ENCODE measurements at regions not wholly inside any gene's neighbourhood (a gene's known extent, or its start where the extent isn't known, plus 50 kb on each side); places are given as distances from the start of the nearest gene placed in this dataset.

GRCh38 chr6:140069576-140069975 is 695.1 kb upstream of the CITED2 start:
- in situ Hi-C loops (cut with MboI; ENCODE audit: low pct_unique_long_range_greater_than_20kb, low sequenced_read_pairs, unreplicated experiment): no loop called here
- DNase-seq (ENCODE audit: low spot score): no peak
- TF ChIP-seq CTCF (IDR thresholded peaks at IDR 0.05; ENCODE audit: extremely low read depth, insufficient read depth, missing control alignments): no peak

DNA sequence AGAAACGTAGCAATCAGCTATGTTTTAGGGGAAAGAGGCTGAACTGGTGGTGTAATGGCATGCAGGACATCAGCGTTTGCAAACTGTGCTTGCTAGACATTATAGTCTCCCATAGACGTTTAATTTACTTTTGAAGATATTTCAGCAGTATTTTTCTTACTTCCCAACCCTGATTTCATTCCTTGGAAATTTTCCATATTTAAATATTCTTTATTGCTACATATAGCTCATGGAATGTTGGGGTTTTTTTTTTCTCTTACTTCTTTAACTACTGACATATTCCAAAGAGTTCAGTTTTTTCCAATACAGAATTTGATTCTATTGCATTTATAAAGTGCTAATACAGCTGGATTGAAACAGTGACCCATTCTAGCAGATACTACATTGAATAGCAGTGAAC is 694.4 kb upstream of the CITED2 start:
- in situ Hi-C loops (cut with MboI; ENCODE audit: low pct_unique_long_range_greater_than_20kb, low sequenced_read_pairs, unreplicated experiment): no loop called here
- no peak for DNase-seq (ENCODE audit: low spot score)
- TF ChIP-seq CTCF (IDR thresholded peaks at IDR 0.05; ENCODE audit: extremely low read depth, insufficient read depth, missing control alignments): no peak

DNA sequence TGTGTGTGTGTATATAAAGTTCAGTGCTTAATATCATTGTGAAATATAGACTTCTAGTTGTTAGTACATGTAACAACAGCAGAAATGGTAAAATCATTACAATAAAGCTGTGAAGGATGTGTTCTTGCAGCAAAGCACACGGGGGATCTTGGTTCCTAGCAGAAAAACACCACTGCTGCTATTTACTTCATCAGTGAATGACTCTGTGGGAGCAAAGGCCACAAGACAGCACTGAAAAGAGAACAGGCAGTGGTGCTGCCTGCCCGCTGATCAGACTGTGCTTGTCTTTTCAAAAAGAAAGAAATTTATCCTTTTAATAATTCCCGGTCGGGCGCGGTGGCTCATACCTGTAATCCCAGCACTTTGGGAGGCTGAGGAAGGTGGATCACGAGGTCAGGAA is 689.9 kb upstream of the CITED2 start:
- no peak for DNase-seq (ENCODE audit: low spot score)
- no peak for TF ChIP-seq CTCF (IDR thresholded peaks at IDR 0.05; ENCODE audit: extremely low read depth, insufficient read depth, missing control alignments)
- in situ Hi-C loops (cut with MboI; ENCODE audit: low pct_unique_long_range_greater_than_20kb, low sequenced_read_pairs, unreplicated experiment): no loop called here

DNA sequence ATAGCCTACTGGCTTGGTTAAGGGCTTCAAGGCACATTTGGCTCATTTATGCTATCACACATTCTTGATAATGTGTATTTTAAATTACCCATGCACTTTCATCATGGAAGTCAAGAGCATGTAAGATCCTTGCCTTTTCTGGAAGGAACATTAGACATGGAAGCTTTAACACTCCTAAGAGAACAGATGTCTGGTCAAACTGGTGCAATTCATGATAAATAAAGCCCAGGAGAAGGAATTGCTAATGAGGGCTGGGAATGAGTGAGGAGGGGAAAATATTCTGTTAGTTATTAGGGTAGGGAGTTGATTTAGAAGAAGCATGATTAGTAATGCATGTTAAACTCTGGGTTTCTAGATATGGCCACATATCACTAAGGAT is 688.6 kb upstream of the CITED2 start:
- in situ Hi-C loops (cut with MboI; ENCODE audit: low pct_unique_long_range_greater_than_20kb, low sequenced_read_pairs, unreplicated experiment): no loop called here
- no peak for TF ChIP-seq CTCF (IDR thresholded peaks at IDR 0.05; ENCODE audit: extremely low read depth, insufficient read depth, missing control alignments)
- DNase-seq (ENCODE audit: low spot score): no peak

- in situ Hi-C loops (cut with MboI; ENCODE audit: low pct_unique_long_range_greater_than_20kb, low sequenced_read_pairs, unreplicated experiment): no loop called here
- TF ChIP-seq CTCF (IDR thresholded peaks at IDR 0.05; ENCODE audit: extremely low read depth, insufficient read depth, missing control alignments): no peak
- DNase-seq (ENCODE audit: low spot score): no peak
Observed at GRCh38 chr6:140062043-140063020, 687.9 kb upstream of the CITED2 start.

DNA sequence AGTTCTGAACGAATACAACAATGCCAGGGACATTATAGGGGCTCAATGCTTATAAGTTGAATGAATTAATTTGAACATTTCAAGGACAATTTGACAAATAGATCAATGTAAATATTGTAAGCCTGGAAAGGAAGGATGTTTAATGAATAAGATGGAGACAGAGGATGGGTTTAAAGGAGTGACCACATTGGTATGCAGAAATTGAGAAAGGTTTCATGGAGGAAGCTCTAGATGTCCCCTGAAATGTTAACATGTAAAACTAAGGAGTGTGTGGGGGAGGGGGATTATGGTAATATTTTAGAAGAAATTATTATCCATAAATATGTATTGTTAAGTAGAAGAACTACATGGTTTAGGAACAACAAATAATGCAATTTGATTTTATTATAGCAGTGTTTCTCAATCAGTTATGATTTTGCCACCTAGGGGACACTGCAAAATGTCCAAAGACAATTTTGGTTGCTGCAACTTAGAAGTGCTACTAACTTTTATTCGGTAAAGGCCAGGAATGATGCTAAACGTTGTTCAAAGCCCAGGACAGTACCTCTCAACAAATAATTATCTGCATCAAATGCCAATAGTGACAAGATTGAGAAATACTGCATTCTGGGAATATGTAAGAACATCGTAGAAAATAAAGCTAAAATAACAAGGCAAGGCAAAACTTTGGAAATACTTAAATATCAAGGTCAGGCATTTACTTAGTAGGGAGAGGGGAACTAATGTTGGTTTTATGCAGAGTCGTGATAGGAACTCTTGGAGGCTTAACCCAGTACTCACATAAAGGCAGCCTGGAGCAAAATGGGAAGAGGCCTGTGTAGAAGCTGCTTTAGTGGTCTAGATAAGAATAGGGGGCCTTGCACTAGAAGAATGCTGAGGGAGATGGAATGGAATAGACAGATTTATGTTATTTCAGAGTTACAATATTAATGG is 686.9 kb upstream of the CITED2 start:
- in situ Hi-C loops (cut with MboI; ENCODE audit: low pct_unique_long_range_greater_than_20kb, low sequenced_read_pairs, unreplicated experiment): no loop called here
- DNase-seq (ENCODE audit: low spot score): no peak
- TF ChIP-seq CTCF (IDR thresholded peaks at IDR 0.05; ENCODE audit: extremely low read depth, insufficient read depth, missing control alignments): no peak
